ENCODE measurements at regions not wholly inside any gene's neighbourhood (a gene's known extent, or its start where the extent isn't known, plus 50 kb on each side); places are given as distances from the start of the nearest gene placed in this dataset.

DNA sequence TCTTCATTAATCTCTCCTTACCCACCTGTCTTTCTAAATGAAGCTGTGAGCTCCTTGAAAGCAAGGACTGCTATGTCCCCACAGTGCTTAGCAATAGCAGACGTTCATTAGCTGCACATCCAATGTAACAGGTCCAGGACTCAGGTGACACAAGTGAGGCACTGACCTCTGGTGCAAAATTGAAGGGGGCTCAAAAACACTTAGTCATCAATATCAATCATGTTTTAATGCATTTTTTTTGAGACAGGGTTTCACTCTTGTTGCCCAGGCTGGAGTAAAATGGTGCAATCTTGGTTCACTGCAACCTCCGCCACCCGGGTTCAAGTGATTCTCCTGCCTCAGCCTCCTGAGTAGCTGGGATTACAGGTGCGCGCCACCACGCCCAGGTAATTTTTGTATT, 56.1 kb upstream of the ADGRG2 start:
- ATAC-seq, result no peak

More for the DNA sequence above, 56.1 kb upstream of the ADGRG2 start:
- H3K27ac ChIP-seq (ENCODE audit: low read depth), result no peak overlapping the region
- H3K36me3 Mint-ChIP-seq (ENCODE audit: low read depth), result no peaks in the 10 kb centered on the region
- H3K27me3 Mint-ChIP-seq (ENCODE audit: insufficient read depth, low read depth, poor library complexity), result no peaks in the 10 kb centered on the region
- H3K36me3 ChIP-seq (ENCODE audit: insufficient read depth), result no peaks in the 10 kb centered on the region
- no peaks in the 10 kb centered on the region for H3K9me3 Mint-ChIP-seq
- TF ChIP-seq CREB1 (CRISPR knock-in tag; IDR thresholded peaks at IDR 0.05; ENCODE audit: low read depth) (no peak), STAT1 (IDR thresholded peaks at IDR 0.05; ENCODE audit: unreplicated experiment) (no peak), EZH2phosphoT487 (IDR thresholded peaks at IDR 0.05; ENCODE audit: unreplicated experiment) (no peak), ZNF114 (CRISPR knock-in tag; IDR thresholded peaks at IDR 0.05) (no peak), JUNB (IDR thresholded peaks at IDR 0.05; ENCODE audit: unreplicated experiment) (no peak), NANOG (IDR thresholded peaks at IDR 0.05; ENCODE audit: borderline replicate concordance) (no peak), POLR2AphosphoS5 (IDR thresholded peaks at IDR 0.05; ENCODE audit: low read depth) (no peak), ZNF331 (CRISPR knock-in tag; IDR thresholded peaks at IDR 0.05; ENCODE audit: low read depth) (no peak), EZH2 (IDR thresholded peaks at IDR 0.05; ENCODE audit: low read depth, unreplicated experiment) (no peak)
- TF ChIP-seq, protein P1, sequence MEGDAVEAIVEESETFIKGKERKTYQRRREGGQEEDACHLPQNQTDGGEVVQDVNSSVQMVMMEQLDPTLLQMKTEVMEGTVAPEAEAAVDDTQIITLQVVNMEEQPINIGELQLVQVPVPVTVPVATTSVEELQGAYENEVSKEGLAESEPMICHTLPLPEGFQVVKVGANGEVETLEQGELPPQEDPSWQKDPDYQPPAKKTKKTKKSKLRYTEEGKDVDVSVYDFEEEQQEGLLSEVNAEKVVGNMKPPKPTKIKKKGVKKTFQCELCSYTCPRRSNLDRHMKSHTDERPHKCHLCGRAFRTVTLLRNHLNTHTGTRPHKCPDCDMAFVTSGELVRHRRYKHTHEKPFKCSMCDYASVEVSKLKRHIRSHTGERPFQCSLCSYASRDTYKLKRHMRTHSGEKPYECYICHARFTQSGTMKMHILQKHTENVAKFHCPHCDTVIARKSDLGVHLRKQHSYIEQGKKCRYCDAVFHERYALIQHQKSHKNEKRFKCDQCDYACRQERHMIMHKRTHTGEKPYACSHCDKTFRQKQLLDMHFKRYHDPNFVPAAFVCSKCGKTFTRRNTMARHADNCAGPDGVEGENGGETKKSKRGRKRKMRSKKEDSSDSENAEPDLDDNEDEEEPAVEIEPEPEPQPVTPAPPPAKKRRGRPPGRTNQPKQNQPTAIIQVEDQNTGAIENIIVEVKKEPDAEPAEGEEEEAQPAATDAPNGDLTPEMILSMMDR (conservative IDR thresholded peaks at IDR 0.05; ENCODE audit: low read depth in 2 of 2), result no peak
- TF ChIP-seq, protein P2, sequence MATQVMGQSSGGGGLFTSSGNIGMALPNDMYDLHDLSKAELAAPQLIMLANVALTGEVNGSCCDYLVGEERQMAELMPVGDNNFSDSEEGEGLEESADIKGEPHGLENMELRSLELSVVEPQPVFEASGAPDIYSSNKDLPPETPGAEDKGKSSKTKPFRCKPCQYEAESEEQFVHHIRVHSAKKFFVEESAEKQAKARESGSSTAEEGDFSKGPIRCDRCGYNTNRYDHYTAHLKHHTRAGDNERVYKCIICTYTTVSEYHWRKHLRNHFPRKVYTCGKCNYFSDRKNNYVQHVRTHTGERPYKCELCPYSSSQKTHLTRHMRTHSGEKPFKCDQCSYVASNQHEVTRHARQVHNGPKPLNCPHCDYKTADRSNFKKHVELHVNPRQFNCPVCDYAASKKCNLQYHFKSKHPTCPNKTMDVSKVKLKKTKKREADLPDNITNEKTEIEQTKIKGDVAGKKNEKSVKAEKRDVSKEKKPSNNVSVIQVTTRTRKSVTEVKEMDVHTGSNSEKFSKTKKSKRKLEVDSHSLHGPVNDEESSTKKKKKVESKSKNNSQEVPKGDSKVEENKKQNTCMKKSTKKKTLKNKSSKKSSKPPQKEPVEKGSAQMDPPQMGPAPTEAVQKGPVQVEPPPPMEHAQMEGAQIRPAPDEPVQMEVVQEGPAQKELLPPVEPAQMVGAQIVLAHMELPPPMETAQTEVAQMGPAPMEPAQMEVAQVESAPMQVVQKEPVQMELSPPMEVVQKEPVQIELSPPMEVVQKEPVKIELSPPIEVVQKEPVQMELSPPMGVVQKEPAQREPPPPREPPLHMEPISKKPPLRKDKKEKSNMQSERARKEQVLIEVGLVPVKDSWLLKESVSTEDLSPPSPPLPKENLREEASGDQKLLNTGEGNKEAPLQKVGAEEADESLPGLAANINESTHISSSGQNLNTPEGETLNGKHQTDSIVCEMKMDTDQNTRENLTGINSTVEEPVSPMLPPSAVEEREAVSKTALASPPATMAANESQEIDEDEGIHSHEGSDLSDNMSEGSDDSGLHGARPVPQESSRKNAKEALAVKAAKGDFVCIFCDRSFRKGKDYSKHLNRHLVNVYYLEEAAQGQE (IDR thresholded peaks at IDR 0.05; ENCODE audit: unreplicated experiment), result no peak
- TF ChIP-seq, protein P3, sequence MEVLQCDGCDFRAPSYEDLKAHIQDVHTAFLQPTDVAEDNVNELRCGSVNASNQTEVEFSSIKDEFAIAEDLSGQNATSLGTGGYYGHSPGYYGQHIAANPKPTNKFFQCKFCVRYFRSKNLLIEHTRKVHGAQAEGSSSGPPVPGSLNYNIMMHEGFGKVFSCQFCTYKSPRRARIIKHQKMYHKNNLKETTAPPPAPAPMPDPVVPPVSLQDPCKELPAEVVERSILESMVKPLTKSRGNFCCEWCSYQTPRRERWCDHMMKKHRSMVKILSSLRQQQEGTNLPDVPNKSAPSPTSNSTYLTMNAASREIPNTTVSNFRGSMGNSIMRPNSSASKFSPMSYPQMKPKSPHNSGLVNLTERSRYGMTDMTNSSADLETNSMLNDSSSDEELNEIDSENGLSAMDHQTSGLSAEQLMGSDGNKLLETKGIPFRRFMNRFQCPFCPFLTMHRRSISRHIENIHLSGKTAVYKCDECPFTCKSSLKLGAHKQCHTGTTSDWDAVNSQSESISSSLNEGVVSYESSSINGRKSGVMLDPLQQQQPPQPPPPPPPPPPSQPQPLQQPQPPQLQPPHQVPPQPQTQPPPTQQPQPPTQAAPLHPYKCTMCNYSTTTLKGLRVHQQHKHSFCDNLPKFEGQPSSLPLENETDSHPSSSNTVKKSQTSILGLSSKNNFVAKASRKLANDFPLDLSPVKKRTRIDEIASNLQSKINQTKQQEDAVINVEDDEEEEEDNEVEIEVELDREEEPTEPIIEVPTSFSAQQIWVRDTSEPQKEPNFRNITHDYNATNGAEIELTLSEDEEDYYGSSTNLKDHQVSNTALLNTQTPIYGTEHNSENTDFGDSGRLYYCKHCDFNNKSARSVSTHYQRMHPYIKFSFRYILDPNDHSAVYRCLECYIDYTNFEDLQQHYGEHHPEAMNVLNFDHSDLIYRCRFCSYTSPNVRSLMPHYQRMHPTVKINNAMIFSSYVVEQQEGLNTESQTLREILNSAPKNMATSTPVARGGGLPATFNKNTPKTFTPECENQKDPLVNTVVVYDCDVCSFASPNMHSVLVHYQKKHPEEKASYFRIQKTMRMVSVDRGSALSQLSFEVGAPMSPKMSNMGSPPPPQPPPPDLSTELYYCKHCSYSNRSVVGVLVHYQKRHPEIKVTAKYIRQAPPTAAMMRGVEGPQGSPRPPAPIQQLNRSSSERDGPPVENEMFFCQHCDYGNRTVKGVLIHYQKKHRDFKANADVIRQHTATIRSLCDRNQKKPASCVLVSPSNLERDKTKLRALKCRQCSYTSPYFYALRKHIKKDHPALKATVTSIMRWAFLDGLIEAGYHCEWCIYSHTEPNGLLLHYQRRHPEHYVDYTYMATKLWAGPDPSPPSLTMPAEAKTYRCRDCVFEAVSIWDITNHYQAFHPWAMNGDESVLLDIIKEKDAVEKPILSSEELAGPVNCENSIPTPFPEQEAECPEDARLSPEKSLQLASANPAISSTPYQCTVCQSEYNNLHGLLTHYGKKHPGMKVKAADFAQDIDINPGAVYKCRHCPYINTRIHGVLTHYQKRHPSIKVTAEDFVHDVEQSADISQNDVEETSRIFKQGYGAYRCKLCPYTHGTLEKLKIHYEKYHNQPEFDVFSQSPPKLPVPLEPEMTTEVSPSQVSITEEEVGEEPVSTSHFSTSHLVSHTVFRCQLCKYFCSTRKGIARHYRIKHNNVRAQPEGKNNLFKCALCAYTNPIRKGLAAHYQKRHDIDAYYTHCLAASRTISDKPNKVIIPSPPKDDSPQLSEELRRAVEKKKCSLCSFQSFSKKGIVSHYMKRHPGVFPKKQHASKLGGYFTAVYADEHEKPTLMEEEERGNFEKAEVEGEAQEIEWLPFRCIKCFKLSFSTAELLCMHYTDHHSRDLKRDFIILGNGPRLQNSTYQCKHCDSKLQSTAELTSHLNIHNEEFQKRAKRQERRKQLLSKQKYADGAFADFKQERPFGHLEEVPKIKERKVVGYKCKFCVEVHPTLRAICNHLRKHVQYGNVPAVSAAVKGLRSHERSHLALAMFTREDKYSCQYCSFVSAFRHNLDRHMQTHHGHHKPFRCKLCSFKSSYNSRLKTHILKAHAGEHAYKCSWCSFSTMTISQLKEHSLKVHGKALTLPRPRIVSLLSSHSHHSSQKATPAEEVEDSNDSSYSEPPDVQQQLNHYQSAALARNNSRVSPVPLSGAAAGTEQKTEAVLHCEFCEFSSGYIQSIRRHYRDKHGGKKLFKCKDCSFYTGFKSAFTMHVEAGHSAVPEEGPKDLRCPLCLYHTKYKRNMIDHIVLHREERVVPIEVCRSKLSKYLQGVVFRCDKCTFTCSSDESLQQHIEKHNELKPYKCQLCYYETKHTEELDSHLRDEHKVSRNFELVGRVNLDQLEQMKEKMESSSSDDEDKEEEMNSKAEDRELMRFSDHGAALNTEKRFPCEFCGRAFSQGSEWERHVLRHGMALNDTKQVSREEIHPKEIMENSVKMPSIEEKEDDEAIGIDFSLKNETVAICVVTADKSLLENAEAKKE (CRISPR knock-in tag; IDR thresholded peaks at IDR 0.05), result no peak
- TF ChIP-seq, protein P4, sequence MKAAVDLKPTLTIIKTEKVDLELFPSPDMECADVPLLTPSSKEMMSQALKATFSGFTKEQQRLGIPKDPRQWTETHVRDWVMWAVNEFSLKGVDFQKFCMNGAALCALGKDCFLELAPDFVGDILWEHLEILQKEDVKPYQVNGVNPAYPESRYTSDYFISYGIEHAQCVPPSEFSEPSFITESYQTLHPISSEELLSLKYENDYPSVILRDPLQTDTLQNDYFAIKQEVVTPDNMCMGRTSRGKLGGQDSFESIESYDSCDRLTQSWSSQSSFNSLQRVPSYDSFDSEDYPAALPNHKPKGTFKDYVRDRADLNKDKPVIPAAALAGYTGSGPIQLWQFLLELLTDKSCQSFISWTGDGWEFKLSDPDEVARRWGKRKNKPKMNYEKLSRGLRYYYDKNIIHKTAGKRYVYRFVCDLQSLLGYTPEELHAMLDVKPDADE (IDR thresholded peaks at IDR 0.05), result no peak
- H3K79me2 ChIP-seq (replicated peaks; ENCODE audit: insufficient read depth), result no peaks in the 10 kb centered on the region
- H3K9me2 ChIP-seq (ENCODE audit: insufficient read depth), result no peaks in the 10 kb centered on the region
- H3K4me2 ChIP-seq, result no peak overlapping the region
- no peak overlapping the region for H2AFZ ChIP-seq
- no peak overlapping the region for H3K4me3 ChIP-seq
- no peak for DNase-seq (ENCODE audit: low spot score)
- no peaks in the 10 kb centered on the region for H3F3A ChIP-seq (replicated peaks; ENCODE audit: low read depth)
- no peak overlapping the region for H3K4me3 Mint-ChIP-seq
- H3K27ac Mint-ChIP-seq, result no peak overlapping the region
- H3K4me1 ChIP-seq (ENCODE audit: insufficient read depth), result no peaks in the 10 kb centered on the region
- H4K20me1 ChIP-seq (replicated peaks; ENCODE audit: insufficient read depth), result no peaks in the 10 kb centered on the region
- no peaks in the 10 kb centered on the region; the same call in 2 of the 3 replicates for H3K4me1 Mint-ChIP-seq
- no peaks in the 10 kb centered on the region for H3K27me3 ChIP-seq (ENCODE audit: insufficient read depth)

Measured in GM23338 (cell line).